Neural progenitor cell (in vitro differentiated cells): ENCODE measurements at regions not wholly inside any gene's neighbourhood (a gene's known extent, or its start where the extent isn't known, plus 50 kb on each side); places are given as distances from the start of the nearest gene placed in this dataset.

Experiments used
- DNase-seq: peaks from one replicate; pipeline ENCODE4 v3.0.0-alpha.2; 2016; ENCODE audit warnings: low spot score
- H2AFZ ChIP-seq: fragments of 200-600 bp; sonication (generic); replicated peaks from 2 replicates; pipeline ENCODE4 v1.6.1; 2016; ENCODE audit warnings: antibody characterized with exemption
- H3F3A ChIP-seq: fragments of 200-600 bp; sonication (generic); 2 replicates; pipeline ENCODE4 v1.6.1; 2016; ENCODE audit warnings: antibody characterized with exemption, low read depth
- H3K27ac ChIP-seq: fragments of 200-600 bp; sonication (generic); 2 replicates; pipeline ENCODE4 v1.5.1; 2016; ENCODE audit warnings: mild to moderate bottlenecking
- H3K27me3 ChIP-seq: fragments of 200-600 bp; sonication (generic); 2 replicates; pipeline ENCODE4 v1.6.1; 2016; ENCODE audit warnings: mild to moderate bottlenecking, moderate library complexity
- H3K36me3 ChIP-seq: fragments of 200-600 bp; sonication (generic); 2 replicates; pipeline ENCODE4 v1.5.1; 2016
- H3K4me1 ChIP-seq: fragments of 200-600 bp; sonication (generic); 2 replicates; pipeline ENCODE4 v1.6.1; 2016; ENCODE audit warnings: mixed run types
- H3K4me2 ChIP-seq: fragments of 200-600 bp; sonication (generic); 2 replicates; pipeline ENCODE4 v1.6.1; 2016
- H3K4me3 ChIP-seq: fragments of 200-600 bp; sonication (generic); 2 replicates; pipeline ENCODE4 v1.5.1; 2016
- H3K79me2 ChIP-seq: fragments of 200-600 bp; sonication (generic); 2 replicates; pipeline ENCODE4 v1.6.1; 2016; ENCODE audit warnings: low read depth
- H3K9ac ChIP-seq: fragments of 200-600 bp; sonication (generic); 2 replicates; pipeline ENCODE4 v1.6.1; 2016
- H3K9me3 ChIP-seq: fragments of 200-600 bp; sonication (generic); 2 replicates; pipeline ENCODE4 v1.5.1; 2016; ENCODE audit warnings: low read depth
- H4K20me1 ChIP-seq: fragments of 200-600 bp; sonication (generic); 2 replicates; pipeline ENCODE4 v1.6.1; 2016; ENCODE audit warnings: low read depth
- H3K27ac Mint-ChIP-seq: 3 replicates; pipeline ENCODE4 v1.8.0; 2021; ENCODE audit warnings: mixed read lengths
- H3K27me3 Mint-ChIP-seq: 2 replicates; pipeline ENCODE4 v1.8.0; 2022; ENCODE audit warnings: low read depth, mild to moderate bottlenecking, inconsistent platforms, moderate library complexity, mixed read lengths; ENCODE audit not compliant: insufficient read depth
- H3K36me3 Mint-ChIP-seq: 3 replicates; pipeline ENCODE4 v1.8.0; 2021; ENCODE audit warnings: mixed read lengths
- H3K4me1 Mint-ChIP-seq: 3 replicates; pipeline ENCODE4 v1.8.0; 2021; ENCODE audit warnings: mixed read lengths
- H3K4me3 Mint-ChIP-seq: 3 replicates; pipeline ENCODE4 v1.8.0; 2021; ENCODE audit warnings: mild to moderate bottlenecking, moderate library complexity, mixed read lengths
- H3K9me3 Mint-ChIP-seq: 3 replicates; pipeline ENCODE4 v1.8.0; 2020; ENCODE audit warnings: mixed read lengths
- EZH2 ChIP-seq: fragments of 200-600 bp; sonication (generic); IDR thresholded peaks from 2 replicates; pipeline ENCODE4 v1.6.1; 2017; ENCODE audit warnings: antibody characterized with exemption, mild to moderate bottlenecking, moderate library complexity
- EZH2phosphoT487 ChIP-seq: fragments of 200-600 bp; sonication (generic); IDR thresholded peaks from 2 replicates; pipeline ENCODE4 v1.6.1; 2017; ENCODE audit warnings: antibody characterized with exemption
- TF ChIP-seq, protein P1 (sequence below): fragments of 200-600 bp; sonication (generic); IDR thresholded peaks from 2 replicates; pipeline ENCODE4 v1.5.1; 2017; ENCODE audit warnings: antibody characterized with exemption, mild to moderate bottlenecking

DNA sequence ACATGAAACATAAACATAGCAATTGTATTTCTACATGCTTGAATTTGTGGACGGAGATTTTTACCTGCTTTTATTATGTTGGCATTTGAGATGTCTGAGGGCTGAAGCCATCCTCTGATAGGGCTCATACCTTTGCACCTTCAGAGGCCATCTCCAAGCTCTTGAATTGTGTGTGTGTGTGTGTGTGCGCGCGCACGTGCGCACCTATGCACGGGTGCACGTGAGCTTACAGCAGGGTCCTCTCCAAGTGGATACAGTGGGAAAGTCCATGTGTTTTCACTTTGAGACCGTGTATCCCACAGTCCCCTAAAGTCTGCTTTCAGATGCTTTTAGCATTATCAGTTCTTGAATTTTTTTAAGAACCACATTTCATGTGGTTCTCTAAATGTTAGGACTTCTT lies 178.6 kb downstream of the RAB11FIP2 start:
- Histone ChIP-seq H3K4me2 (no peak overlapping the region), H3K9ac (no peak overlapping the region), H3F3A (no peaks in the 10 kb centered on the region), H3K27me3 (no peaks in the 10 kb centered on the region), H3K9me3 (no peaks in the 10 kb centered on the region), H3K4me3 (no peak overlapping the region), H3K4me1 (peaks cover 16% of the 10 kb centered on the region), H3K79me2 (no peaks in the 10 kb centered on the region), H3K27ac (no peak overlapping the region), H3K36me3 (no peaks in the 10 kb centered on the region), H2AFZ (no peak overlapping the region), H4K20me1 (no peaks in the 10 kb centered on the region)
- Mint-ChIP-seq H3K36me3 (no peaks in the 10 kb centered on the region), H3K27ac (no peak overlapping the region), H3K4me3 (no peak overlapping the region), H3K9me3 (no peaks in the 10 kb centered on the region), H3K27me3 (no peaks in the 10 kb centered on the region), H3K4me1 (peaks cover 8% of the 10 kb centered on the region)
- no peak for DNase-seq
- TF ChIP-seq EZH2phosphoT487: no peak
- no peak for TF ChIP-seq EZH2
- TF ChIP-seq, protein P1, sequence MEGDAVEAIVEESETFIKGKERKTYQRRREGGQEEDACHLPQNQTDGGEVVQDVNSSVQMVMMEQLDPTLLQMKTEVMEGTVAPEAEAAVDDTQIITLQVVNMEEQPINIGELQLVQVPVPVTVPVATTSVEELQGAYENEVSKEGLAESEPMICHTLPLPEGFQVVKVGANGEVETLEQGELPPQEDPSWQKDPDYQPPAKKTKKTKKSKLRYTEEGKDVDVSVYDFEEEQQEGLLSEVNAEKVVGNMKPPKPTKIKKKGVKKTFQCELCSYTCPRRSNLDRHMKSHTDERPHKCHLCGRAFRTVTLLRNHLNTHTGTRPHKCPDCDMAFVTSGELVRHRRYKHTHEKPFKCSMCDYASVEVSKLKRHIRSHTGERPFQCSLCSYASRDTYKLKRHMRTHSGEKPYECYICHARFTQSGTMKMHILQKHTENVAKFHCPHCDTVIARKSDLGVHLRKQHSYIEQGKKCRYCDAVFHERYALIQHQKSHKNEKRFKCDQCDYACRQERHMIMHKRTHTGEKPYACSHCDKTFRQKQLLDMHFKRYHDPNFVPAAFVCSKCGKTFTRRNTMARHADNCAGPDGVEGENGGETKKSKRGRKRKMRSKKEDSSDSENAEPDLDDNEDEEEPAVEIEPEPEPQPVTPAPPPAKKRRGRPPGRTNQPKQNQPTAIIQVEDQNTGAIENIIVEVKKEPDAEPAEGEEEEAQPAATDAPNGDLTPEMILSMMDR: no peak

DNA sequence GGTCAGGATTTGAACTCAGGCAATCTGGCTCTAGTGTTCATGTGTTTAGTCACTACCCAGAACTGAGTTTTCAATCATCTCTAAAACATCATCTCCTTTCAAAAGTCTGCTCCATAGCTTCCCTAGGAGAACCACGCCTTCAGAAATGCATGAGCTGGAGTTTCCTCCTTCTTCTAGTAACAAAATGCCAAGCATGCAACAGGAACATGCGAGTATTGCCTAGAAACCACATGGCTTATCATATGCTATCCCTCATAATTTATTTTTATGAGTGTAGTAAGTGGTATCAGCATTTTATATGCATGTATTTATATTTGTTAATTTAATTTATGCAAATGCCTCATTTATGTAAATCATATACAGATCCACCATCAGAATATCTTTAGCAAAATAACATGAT lies 170.9 kb downstream of the RAB11FIP2 start:
- H2AFZ ChIP-seq: no peak overlapping the region
- H4K20me1 ChIP-seq: no peaks in the 10 kb centered on the region
- peaks cover 8% of the 10 kb centered on the region for H3K4me1 ChIP-seq
- Mint-ChIP-seq H3K36me3 (no peaks in the 10 kb centered on the region), H3K4me1 (peaks cover 3% of the 10 kb centered on the region), H3K4me3 (no peak overlapping the region), H3K9me3 (no peaks in the 10 kb centered on the region), H3K27ac (no peak overlapping the region), H3K27me3 (peaks cover 3% of the 10 kb centered on the region)
- no peak overlapping the region for H3K4me2 ChIP-seq
- H3F3A ChIP-seq: no peaks in the 10 kb centered on the region
- no peaks in the 10 kb centered on the region for H3K79me2 ChIP-seq
- no peaks in the 10 kb centered on the region for H3K9me3 ChIP-seq
- no peaks in the 10 kb centered on the region for H3K27me3 ChIP-seq
- no peak overlapping the region for H3K27ac ChIP-seq
- H3K9ac ChIP-seq: no peak overlapping the region
- DNase-seq: no peak
- TF ChIP-seq, protein P1: no peak
- no peak for TF ChIP-seq EZH2phosphoT487
- no peak for TF ChIP-seq EZH2
- no peak overlapping the region for H3K4me3 ChIP-seq
- H3K36me3 ChIP-seq: no peaks in the 10 kb centered on the region

DNA sequence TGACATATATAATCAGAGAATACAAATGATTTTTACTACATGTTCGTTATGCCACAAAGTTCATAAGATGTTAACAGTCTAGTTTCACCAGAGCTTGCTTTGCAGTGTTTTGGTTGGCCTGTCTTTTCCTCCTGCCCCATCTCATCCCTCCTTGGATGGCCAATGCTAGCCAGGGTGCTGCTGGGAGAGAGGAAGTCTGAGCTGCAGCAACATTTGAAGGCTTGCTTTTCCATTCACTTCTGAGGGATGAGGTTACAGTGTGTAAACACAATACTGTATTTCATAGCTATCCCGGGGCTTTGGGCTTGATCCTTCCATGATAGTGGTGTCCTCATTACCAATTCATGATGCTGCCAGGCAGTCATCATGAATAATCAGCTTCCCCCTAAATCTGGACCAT lies 170.5 kb downstream of the RAB11FIP2 start:
- H3K9me3 Mint-ChIP-seq: no peaks in the 10 kb centered on the region
- Histone ChIP-seq H2AFZ (peak overlapping the region; percentile 26), H3K36me3 (no peaks in the 10 kb centered on the region), H3K27ac (no peak overlapping the region), H3K4me3 (no peak overlapping the region), H4K20me1 (no peaks in the 10 kb centered on the region), H3K4me2 (no peak overlapping the region), H3K9me3 (no peaks in the 10 kb centered on the region), H3F3A (no peaks in the 10 kb centered on the region), H3K9ac (no peak overlapping the region), H3K27me3 (no peaks in the 10 kb centered on the region), H3K79me2 (no peaks in the 10 kb centered on the region), H3K4me1 (peaks cover 5% of the 10 kb centered on the region)
- peaks cover 5% of the 10 kb centered on the region for H3K4me1 Mint-ChIP-seq
- DNase-seq: no peak
- TF ChIP-seq EZH2: no peak
- TF ChIP-seq, protein P1: no peak
- TF ChIP-seq EZH2phosphoT487: no peak
- H3K36me3 Mint-ChIP-seq: no peaks in the 10 kb centered on the region
- no peak overlapping the region for H3K4me3 Mint-ChIP-seq
- H3K27ac Mint-ChIP-seq: no peak overlapping the region
- peaks cover 5% of the 10 kb centered on the region for H3K27me3 Mint-ChIP-seq

DNA sequence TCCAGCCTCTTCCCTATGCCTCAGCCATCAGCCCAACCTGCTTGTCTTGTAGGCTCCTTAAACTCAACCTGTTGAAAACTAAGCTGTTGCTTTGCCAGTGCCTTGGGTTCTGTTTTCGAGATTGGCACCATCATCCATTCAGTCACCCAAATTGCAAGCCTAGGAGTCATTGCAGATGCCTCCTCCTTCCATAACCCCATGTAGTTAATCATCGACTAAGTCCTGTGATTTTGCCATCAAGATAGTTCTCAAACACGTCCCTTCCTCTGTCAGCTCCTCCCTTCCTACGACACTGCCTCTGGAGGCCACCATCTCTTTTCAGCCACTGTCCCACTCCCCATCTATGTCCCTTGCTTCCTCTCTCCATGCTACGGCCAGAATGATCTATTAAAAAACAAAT lies 168.1 kb downstream of the RAB11FIP2 start:
- Histone ChIP-seq H3F3A (no peaks in the 10 kb centered on the region), H3K4me2 (no peak overlapping the region), H3K9ac (no peak overlapping the region), H2AFZ (no peak overlapping the region), H3K4me1 (no peaks in the 10 kb centered on the region), H3K4me3 (no peak overlapping the region), H3K79me2 (no peaks in the 10 kb centered on the region), H4K20me1 (no peaks in the 10 kb centered on the region), H3K9me3 (no peaks in the 10 kb centered on the region), H3K27ac (no peak overlapping the region), H3K36me3 (no peaks in the 10 kb centered on the region), H3K27me3 (no peaks in the 10 kb centered on the region)
- H3K9me3 Mint-ChIP-seq: no peaks in the 10 kb centered on the region
- TF ChIP-seq EZH2phosphoT487: no peak
- TF ChIP-seq, protein P1: no peak
- no peak for TF ChIP-seq EZH2
- H3K27me3 Mint-ChIP-seq: peaks cover 7% of the 10 kb centered on the region
- peaks cover 5% of the 10 kb centered on the region for H3K4me1 Mint-ChIP-seq
- DNase-seq: no peak
- no peak overlapping the region for H3K27ac Mint-ChIP-seq
- no peaks in the 10 kb centered on the region for H3K36me3 Mint-ChIP-seq
- no peak overlapping the region for H3K4me3 Mint-ChIP-seq
